HG03103 (cell line): ENCODE measurements at regions not wholly inside any gene's neighbourhood (a gene's known extent, or its start where the extent isn't known, plus 50 kb on each side); places are given as distances from the start of the nearest gene placed in this dataset.
A peak's percentile ranks its signal among the peaks of the same experiment; 100 is the strongest.
"Not testable (repeated sequence)": the region's sequence is repeated elsewhere in the genome, so short reads cannot be mapped to it uniquely, and the experiment has no call there.

Source experiments
- ATAC-seq: cut with Tn5 transposase; IDR thresholded peaks from one replicate; pipeline ENCODE4 v1.9.1; 2021; ENCODE audit warnings: low read depth; ENCODE audit not compliant: unreplicated experiment

GRCh38 chr1:79204779-79205479 is 198.4 kb upstream of the ADGRL4 start:
- ATAC-seq: no peak

- no peak for ATAC-seq
Observed at GRCh38 chr1:79198832-79199231, 192.3 kb upstream of the ADGRL4 start.

GRCh38 chr1:79197421-79197820 is 190.9 kb upstream of the ADGRL4 start:
- ATAC-seq: no peak

GRCh38 chr1:79196211-79196610 is 189.7 kb upstream of the ADGRL4 start:
- no peak for ATAC-seq

GRCh38 chr1:79193211-79194079 is 186.9 kb upstream of the ADGRL4 start:
- ATAC-seq: peak; percentile 61

GRCh38 chr1:79190074-79190473 is 183.5 kb upstream of the ADGRL4 start:
- ATAC-seq: peak; percentile 40

GRCh38 chr1:79188337-79188736 is 181.8 kb upstream of the ADGRL4 start:
- no peak for ATAC-seq

GRCh38 chr1:79186260-79186659 is 179.7 kb upstream of the ADGRL4 start:
- no peak for ATAC-seq

GRCh38 chr1:79177844-79178243 is 171.3 kb upstream of the ADGRL4 start:
- ATAC-seq: no peak

- no peak for ATAC-seq
Observed at GRCh38 chr1:79161077-79161476, 154.5 kb upstream of the ADGRL4 start.

- ATAC-seq: no peak
Observed at GRCh38 chr1:79155991-79156390, 149.5 kb upstream of the ADGRL4 start.

GRCh38 chr1:79151006-79151796 is 144.7 kb upstream of the ADGRL4 start:
- no peak for ATAC-seq

- no peak for ATAC-seq
Observed at GRCh38 chr1:79150576-79150975, 144.0 kb upstream of the ADGRL4 start.

- ATAC-seq: not testable (repeated sequence)
Observed at GRCh38 chr1:79138227-79138626, 131.7 kb upstream of the ADGRL4 start.

- no peak for ATAC-seq
Observed at GRCh38 chr1:79133774-79134364, 127.3 kb upstream of the ADGRL4 start.

GRCh38 chr1:79131626-79132025 is 125.1 kb upstream of the ADGRL4 start:
- ATAC-seq: no peak

GRCh38 chr1:79129914-79130313 is 123.4 kb upstream of the ADGRL4 start:
- ATAC-seq: no peak

GRCh38 chr1:79128722-79129121 is 122.2 kb upstream of the ADGRL4 start:
- no peak for ATAC-seq

GRCh38 chr1:79124756-79125155 is 118.2 kb upstream of the ADGRL4 start:
- no peak for ATAC-seq

GRCh38 chr1:79122521-79122920 is 116.0 kb upstream of the ADGRL4 start:
- ATAC-seq: no peak

GRCh38 chr1:79117376-79117775 is 110.8 kb upstream of the ADGRL4 start:
- ATAC-seq: no peak
